DMS79 treated with DMSO at 0.1 percent for 48 hours (cell line): ENCODE measurements at regions not wholly inside any gene's neighbourhood (a gene's known extent, or its start where the extent isn't known, plus 50 kb on each side); places are given as distances from the start of the nearest gene placed in this dataset.
"Not testable (repeated sequence)": the region's sequence is repeated elsewhere in the genome, so short reads cannot be mapped to it uniquely, and the experiment has no call there.

Experiments
- DNase-seq: peaks from one replicate; lab custom pipeline; 2025; lab: John Stamatoyannopoulos, UW

DNA sequence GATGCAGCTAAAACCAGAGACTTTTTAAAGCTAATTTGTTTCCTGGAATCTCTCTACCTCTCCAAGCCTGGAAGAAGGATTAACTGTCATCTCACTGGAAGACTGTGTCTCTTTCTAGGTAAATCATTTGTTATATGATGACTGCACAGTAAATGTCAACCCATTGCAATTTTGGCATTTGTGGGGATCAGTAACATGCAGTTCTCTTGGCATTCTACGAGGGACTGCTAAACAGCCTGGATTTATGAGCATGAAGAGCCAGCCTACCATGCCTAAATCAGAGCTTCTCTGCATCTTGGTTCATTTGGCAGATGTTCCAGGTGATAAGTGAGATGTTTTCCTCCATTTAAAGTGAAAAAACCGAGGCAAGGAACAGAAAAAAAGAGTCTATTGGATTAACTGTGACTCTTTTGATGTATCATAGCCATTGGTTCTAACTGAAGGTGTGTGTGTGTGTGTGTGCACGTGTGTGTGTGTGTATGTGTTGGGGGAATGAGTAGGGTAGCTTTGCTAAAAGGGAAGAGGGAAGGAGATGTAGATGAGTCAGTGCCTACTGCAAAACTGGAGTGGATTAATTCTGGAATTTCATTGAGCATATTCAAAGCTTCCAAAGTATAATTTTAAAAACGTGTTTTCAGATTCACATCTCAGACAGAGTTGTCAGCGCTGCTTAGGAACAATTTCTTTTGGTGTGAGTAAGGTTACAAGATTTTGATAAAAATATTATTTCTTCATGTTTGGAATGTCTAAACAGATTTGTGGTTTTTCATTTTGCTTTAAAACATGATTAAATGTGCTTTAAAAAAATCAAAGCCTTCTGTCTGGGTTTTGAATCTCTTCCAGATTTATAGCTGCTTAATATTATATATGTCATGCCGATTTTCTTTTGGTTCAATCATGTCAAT, 123.2 kb upstream of the LNX1 start:
- DNase-seq, result no peak

DNA sequence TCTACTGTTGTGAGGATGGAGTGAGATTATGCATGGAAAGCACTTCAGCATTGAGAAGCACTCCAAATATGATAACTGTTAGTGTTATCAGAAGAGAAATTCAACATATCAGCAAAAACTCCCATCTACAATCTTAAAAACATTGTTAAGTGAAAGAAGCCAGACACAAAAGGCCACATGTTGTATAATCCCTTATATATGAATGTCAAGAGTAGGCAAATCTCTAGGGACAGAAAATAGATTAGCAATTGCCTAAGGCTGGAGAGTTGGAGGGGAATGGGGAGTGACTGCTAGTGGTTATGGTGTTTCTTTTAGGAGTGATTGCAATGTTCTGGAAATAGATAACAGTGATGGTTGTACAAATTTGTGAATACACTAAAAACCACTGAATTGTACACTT, 122.5 kb upstream of the LNX1 start:
- DNase-seq, result no peak

GRCh38 chr4:53713296-53713695, 122.0 kb upstream of the LNX1 start:
- no peak for DNase-seq

GRCh38 chr4:53712408-53713020, 121.2 kb upstream of the LNX1 start:
- no peak for DNase-seq

DNA sequence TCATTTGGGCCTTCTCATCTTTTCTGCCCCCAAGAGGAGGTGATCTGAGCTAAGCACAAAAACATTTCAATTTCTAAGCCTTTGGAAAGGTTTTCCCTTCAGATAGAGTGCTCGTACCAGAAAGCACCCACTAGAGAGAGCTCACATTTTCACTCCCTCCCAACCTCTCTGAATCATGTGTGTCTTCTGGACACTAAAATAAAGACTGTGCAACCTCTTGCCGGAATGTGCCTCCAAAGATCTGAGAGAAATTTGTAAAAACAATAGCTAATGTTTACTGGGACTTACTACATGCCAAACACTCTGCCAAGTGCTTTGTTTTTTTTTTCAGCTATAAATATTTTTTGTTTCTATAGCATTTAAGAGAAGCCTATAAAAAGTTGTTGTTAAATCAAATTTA, 120.6 kb upstream of the LNX1 start:
- no peak for DNase-seq

DNA sequence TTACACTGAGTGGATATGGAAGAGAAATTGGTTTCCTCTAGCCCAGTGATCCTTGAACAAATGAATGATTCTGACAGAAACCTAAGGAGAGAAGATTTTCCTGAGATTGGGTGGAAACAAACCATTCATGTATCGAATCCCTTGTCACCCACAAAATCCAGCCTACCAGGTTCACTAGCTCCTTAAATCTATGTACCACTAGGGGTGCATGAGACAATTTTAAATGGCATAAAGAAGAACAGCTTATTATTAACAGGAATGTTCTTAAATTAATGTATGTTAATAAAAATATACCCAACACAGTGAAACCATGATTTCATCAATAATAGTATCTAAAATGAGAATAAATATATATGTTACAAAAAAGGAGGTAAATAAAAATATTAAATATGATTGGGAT, 118.4 kb upstream of the LNX1 start:
- DNase-seq, result no peak

GRCh38 chr4:53707491-53707890, 116.2 kb upstream of the LNX1 start:
- no peak for DNase-seq

DNA sequence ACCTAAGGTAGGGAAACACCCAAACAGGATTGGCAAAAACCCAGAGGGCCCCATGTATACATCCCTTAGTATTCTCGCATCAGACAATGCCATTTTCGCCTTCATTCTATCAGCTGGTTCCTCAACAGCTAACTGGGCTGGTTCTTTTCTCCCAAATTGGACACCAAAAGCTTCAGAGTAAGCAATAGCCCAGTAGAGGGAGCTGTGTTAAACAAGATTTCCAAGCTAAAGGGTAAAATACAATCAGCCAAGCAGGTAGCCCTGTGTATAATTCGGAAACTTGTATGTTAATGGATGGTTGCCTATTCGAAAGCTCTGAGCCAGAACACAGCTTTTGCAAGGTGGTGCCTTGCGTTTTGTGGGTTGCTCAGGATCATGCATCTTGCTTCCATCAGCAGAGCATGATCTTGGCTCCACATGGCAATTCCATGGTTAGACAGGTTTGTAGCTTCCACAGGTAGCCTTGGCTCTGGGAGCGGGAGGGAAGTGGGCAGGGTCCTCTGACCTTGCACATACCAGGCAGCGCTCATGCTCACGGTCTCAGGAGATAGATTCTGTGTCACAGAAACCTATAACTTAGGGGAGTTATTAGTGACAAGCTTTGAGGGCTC, 115.2 kb upstream of the LNX1 start:
- DNase-seq, result no peak

- DNase-seq, result no peak
Observed at GRCh38 chr4:53705972-53706371, 114.7 kb upstream of the LNX1 start.

GRCh38 chr4:53705151-53705764, 114.0 kb upstream of the LNX1 start:
- DNase-seq, result no peak

DNA sequence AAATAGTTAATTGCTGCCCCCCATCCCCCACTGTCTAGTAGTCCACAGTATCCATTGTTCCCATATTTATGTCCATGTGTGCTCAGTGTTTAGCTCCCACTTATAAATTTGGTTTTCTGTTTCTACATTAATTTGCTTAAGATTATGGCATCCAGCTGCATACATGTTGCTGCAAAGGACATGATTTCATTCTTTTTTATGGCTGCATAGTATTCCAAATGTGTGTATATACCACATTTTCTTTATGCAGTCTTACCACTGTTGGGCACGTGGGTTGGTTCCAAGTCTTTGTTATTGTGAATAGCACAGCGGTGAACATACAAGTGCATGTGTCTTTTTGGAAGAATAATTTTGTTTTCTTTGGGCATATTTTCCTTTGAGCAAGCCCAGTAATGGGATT, 113.0 kb upstream of the LNX1 start:
- no peak for DNase-seq

GRCh38 chr4:53703267-53703655, 112.0 kb upstream of the LNX1 start:
- no peak for DNase-seq

DNA sequence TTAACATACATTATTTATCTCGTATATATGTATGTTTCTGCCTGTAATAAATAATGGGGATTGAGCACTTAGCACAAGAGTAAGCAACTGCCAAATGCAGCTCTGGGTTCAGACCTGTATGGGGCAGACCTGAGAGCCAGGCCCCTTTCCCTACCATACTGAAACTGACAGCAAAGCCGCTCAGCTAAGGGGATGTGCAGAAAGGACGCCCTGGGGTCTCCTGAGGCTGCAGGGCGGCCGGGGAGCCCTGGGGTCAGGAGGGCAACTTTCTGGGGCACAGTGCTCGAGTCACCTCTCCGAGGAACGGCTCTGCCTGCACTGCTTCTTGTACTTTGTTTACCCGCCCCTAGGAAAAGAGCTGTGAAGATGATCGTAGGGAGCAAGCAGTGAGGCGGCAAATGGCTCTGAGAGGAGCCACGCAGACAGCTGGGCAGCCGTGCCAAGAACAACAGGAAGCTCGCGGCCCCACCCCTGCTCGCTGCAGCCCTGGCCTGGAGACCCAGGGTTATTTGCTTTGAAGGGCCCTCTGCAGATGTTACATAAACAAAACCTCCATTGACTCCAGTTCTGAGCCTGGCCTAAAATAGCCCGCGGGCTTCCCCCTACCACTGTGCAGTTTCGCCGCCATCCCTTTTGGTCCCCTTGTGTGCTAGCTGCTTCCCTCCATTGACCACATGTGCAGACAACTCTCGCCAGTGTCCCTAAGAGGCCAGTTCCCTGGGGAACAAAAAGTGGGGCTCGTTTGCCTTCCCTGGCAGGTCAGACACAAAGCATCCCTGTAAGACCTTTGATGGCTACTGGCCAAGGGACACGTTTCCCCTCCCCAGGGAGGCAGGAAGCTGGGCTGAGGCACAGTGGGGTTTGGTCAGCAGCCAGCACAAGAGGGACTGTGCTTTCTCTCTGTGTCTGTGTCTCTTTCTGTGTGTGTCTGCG, 111.3 kb upstream of the LNX1 start:
- DNase-seq, result peak; percentile 67

DNA sequence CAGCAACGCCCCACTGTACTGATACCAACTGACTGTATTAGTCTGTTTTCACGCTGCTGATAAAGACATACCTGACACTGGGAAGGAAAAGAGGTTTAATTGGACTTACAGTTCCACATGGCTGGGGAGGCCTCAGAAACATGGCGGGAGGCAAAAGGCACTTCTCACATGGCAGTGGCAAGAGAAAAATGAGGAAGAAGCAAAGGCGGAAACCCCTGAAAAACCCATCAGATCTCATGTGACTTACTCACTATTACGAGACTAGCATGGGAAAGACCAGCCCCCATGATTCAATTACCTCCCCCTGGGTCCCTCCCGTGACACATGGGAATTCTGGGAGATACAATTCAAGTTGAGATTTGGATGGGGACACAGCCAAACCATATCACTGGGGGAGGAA, 110.0 kb upstream of the LNX1 start:
- DNase-seq, result not testable (repeated sequence)

- not testable (repeated sequence) for DNase-seq
Observed at GRCh38 chr4:53699310-53699709, 108.0 kb upstream of the LNX1 start.

DNA sequence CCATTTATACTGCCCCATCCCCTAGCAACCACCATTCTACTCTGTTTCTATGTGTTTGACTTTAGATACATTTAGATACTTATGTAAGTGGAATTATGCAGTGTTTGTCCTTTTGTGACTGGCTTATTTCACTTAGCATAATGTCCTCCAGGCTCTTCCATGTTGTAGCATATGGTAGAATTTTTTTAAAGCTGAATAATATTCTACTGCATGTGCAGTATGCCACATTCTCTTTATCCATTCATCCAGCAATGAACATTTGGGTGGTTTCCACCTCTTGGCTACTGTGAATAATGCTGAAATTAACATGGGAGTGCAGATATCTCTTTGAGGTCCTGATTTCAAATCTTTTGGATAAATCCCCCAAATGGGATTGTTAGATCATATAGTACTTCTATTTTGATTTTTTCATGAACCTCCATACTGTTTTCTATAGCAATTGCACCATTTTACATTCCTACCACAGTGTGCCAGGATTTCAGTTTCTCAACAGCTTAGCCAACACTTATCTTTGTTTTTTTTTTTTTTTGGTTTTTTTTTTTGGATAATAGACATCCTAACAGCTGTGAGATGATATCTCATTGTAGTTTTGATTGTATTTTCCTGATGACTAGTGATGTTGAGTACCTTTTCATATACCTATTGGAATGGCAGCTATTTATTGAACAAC, 105.9 kb upstream of the LNX1 start:
- DNase-seq, result no peak

- DNase-seq, result no peak
Observed at GRCh38 chr4:53695540-53696463, 104.5 kb upstream of the LNX1 start.

- no peak for DNase-seq
Observed at GRCh38 chr4:53694666-53695065, 103.4 kb upstream of the LNX1 start.

DNA sequence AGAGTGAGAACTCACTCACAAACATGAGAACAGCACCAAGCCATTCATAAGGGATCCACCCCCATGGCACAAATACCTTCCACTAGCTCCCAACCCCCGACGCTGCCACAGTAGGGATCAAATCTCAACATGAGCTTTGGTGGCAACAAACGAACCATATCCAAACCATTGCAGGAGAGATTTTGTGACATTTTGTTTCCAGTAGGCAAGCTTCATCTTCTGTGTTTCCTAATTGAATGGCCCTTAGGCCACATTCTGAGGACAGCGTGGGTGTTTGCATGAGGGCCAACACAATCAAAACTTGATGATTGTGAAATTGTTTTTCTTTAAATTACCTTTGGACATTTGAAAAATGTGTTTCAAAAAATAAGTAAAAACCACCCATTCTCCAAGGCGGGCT, 102.6 kb upstream of the LNX1 start:
- no peak for DNase-seq

DNA sequence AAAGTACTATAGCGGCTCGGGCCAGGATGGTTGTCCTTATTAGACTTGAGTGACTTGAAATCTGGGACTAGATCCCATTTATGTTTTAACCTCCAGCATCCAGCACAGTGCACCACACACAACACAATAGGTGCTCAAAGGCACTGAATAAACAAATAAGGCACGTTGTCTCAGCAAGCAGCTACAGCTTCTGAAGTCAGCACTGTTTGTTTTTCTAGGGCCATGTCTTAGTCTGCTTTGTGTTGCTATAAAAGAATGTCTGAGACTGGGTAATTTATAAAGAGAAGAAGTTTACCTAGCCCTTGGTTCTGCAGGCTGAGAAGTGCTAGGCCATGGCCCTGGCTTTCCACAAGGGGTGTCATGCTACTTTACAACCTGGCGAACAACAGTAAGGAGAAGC, 102.1 kb upstream of the LNX1 start:
- DNase-seq, result peak; percentile 2
